ENCODE measurements at regions not wholly inside any gene's neighbourhood (a gene's known extent, or its start where the extent isn't known, plus 50 kb on each side); places are given as distances from the start of the nearest gene placed in this dataset.

DNA sequence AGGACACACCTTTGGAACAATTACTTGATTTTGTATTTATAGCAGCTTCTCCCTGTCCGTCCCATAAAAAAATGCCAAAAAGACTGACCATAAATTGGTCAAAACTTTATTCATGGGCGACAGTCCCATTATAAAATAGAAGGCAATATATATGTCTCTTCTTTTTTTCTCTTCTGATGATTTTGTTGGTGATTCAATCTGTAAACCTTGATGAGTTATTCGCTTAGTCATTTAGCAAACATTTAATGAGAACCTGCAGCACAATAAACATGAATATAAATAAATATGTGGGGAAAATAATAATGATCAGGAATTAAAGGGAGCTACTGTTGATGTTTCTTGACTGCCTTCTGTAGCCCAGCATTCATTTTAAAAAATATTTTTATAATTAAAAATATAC is 356.4 kb upstream of the ACTBL2 start:
- TF ChIP-seq, protein P1, sequence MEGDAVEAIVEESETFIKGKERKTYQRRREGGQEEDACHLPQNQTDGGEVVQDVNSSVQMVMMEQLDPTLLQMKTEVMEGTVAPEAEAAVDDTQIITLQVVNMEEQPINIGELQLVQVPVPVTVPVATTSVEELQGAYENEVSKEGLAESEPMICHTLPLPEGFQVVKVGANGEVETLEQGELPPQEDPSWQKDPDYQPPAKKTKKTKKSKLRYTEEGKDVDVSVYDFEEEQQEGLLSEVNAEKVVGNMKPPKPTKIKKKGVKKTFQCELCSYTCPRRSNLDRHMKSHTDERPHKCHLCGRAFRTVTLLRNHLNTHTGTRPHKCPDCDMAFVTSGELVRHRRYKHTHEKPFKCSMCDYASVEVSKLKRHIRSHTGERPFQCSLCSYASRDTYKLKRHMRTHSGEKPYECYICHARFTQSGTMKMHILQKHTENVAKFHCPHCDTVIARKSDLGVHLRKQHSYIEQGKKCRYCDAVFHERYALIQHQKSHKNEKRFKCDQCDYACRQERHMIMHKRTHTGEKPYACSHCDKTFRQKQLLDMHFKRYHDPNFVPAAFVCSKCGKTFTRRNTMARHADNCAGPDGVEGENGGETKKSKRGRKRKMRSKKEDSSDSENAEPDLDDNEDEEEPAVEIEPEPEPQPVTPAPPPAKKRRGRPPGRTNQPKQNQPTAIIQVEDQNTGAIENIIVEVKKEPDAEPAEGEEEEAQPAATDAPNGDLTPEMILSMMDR (IDR thresholded peaks at IDR 0.05): no peak
- TF ChIP-seq ZFX (IDR thresholded peaks at IDR 0.05; ENCODE audit: borderline replicate concordance): no peak

Measured in 22Rv1 (cell line).